ENCODE measurements at regions not wholly inside any gene's neighbourhood (a gene's known extent, or its start where the extent isn't known, plus 50 kb on each side); places are given as distances from the start of the nearest gene placed in this dataset.

DNA sequence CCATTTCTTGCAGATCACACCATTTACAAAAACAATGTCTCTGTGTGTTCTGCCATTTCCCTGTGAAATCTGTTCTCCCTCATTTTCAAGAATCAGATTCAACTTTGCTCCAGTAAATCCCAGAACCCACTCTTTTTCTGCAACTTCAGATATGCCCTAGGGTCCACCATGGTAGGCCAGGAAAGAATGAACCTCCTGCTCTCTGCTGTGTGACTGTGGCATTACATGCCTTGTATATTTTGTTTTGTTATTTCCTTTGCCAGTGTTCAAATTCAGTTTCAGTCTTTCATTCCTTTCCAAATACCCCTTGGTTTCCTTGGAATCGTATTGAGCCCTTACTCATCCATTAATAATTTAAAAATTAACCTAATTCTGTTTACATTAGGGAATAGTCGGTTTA is 290.2 kb upstream of the VCX start:
- no peak for TF ChIP-seq SPI1 (IDR thresholded peaks at IDR 0.05; ENCODE audit: borderline replicate concordance, low read depth)
- TF ChIP-seq, protein P1, sequence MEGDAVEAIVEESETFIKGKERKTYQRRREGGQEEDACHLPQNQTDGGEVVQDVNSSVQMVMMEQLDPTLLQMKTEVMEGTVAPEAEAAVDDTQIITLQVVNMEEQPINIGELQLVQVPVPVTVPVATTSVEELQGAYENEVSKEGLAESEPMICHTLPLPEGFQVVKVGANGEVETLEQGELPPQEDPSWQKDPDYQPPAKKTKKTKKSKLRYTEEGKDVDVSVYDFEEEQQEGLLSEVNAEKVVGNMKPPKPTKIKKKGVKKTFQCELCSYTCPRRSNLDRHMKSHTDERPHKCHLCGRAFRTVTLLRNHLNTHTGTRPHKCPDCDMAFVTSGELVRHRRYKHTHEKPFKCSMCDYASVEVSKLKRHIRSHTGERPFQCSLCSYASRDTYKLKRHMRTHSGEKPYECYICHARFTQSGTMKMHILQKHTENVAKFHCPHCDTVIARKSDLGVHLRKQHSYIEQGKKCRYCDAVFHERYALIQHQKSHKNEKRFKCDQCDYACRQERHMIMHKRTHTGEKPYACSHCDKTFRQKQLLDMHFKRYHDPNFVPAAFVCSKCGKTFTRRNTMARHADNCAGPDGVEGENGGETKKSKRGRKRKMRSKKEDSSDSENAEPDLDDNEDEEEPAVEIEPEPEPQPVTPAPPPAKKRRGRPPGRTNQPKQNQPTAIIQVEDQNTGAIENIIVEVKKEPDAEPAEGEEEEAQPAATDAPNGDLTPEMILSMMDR (IDR thresholded peaks at IDR 0.05; ENCODE audit: insufficient read depth, low read length): no peak
- TF ChIP-seq GABPA (IDR thresholded peaks at IDR 0.05; ENCODE audit: low read depth): no peak
- no peak for TF ChIP-seq POLR2AphosphoS5 (IDR thresholded peaks at IDR 0.05; ENCODE audit: low read depth)
- TF ChIP-seq, protein P2, sequence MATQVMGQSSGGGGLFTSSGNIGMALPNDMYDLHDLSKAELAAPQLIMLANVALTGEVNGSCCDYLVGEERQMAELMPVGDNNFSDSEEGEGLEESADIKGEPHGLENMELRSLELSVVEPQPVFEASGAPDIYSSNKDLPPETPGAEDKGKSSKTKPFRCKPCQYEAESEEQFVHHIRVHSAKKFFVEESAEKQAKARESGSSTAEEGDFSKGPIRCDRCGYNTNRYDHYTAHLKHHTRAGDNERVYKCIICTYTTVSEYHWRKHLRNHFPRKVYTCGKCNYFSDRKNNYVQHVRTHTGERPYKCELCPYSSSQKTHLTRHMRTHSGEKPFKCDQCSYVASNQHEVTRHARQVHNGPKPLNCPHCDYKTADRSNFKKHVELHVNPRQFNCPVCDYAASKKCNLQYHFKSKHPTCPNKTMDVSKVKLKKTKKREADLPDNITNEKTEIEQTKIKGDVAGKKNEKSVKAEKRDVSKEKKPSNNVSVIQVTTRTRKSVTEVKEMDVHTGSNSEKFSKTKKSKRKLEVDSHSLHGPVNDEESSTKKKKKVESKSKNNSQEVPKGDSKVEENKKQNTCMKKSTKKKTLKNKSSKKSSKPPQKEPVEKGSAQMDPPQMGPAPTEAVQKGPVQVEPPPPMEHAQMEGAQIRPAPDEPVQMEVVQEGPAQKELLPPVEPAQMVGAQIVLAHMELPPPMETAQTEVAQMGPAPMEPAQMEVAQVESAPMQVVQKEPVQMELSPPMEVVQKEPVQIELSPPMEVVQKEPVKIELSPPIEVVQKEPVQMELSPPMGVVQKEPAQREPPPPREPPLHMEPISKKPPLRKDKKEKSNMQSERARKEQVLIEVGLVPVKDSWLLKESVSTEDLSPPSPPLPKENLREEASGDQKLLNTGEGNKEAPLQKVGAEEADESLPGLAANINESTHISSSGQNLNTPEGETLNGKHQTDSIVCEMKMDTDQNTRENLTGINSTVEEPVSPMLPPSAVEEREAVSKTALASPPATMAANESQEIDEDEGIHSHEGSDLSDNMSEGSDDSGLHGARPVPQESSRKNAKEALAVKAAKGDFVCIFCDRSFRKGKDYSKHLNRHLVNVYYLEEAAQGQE (IDR thresholded peaks at IDR 0.05; ENCODE audit: insufficient replicate concordance, low read depth): no peak
- Histone ChIP-seq H3K4me3 (replicated peaks; ENCODE audit: insufficient read depth, low read length) (no peak overlapping the region), H3K27ac (replicated peaks) (no peak overlapping the region), H3K27me3 (ENCODE audit: insufficient read depth, poor library complexity, severe bottlenecking) (no peaks in the 10 kb centered on the region)
- DNase-seq (ENCODE audit: low read depth in 1 of 2, low spot score in 1 of 2): no peak

GRCh38 chrX:7546551-7547080 is 296.4 kb upstream of the VCX start:
- Histone ChIP-seq H3K4me3 (replicated peaks; ENCODE audit: insufficient read depth, low read length) (no peak overlapping the region), H3K27me3 (ENCODE audit: insufficient read depth, poor library complexity, severe bottlenecking) (no peaks in the 10 kb centered on the region), H3K27ac (replicated peaks) (no peak overlapping the region)
- no peak for TF ChIP-seq GABPA (IDR thresholded peaks at IDR 0.05; ENCODE audit: low read depth)
- DNase-seq (ENCODE audit: low read depth in 1 of 2, low spot score in 1 of 2): no peak

DNA sequence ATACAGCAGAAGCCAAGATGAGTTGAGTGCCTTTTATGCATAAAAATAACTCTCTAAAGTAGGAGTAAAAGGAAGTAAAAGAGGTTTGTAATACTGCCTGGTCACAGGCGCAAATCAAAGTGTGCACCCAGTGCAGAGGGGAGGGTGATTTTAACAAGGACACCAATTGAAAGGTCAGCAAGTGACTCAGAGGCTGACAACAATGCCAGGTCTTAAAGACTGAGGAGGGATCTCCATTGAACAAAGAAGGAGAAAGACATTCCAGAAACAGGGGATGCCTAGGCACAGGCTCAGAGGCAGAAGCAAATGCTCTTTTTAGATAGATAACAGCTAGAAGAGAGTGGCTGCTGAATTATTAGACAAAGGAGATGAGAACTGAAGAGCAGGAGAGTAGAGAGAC is 297.4 kb upstream of the VCX start:
- Histone ChIP-seq H3K4me3 (replicated peaks; ENCODE audit: insufficient read depth, low read length) (no peak overlapping the region), H3K27me3 (ENCODE audit: insufficient read depth, poor library complexity, severe bottlenecking) (no peaks in the 10 kb centered on the region), H3K27ac (replicated peaks) (no peak overlapping the region)
- TF ChIP-seq GABPA (IDR thresholded peaks at IDR 0.05; ENCODE audit: low read depth) (no peak), POLR2AphosphoS5 (IDR thresholded peaks at IDR 0.05; ENCODE audit: low read depth) (no peak)
- TF ChIP-seq, protein P2 (IDR thresholded peaks at IDR 0.05; ENCODE audit: insufficient replicate concordance, low read depth): no peak
- DNase-seq (ENCODE audit: low read depth in 1 of 2, low spot score in 1 of 2): no peak

GRCh38 chrX:7542587-7543380 is 300.2 kb upstream of the VCX start:
- H3K27me3 ChIP-seq (ENCODE audit: insufficient read depth, poor library complexity, severe bottlenecking): no peaks in the 10 kb centered on the region
- no peak for DNase-seq (ENCODE audit: low read depth in 1 of 2, low spot score in 1 of 2)
- H3K4me3 ChIP-seq (replicated peaks; ENCODE audit: insufficient read depth, low read length): no peak overlapping the region
- H3K27ac ChIP-seq (replicated peaks): no peak overlapping the region
- TF ChIP-seq, protein P2 (IDR thresholded peaks at IDR 0.05; ENCODE audit: insufficient replicate concordance, low read depth): no peak
- TF ChIP-seq, protein P1 (IDR thresholded peaks at IDR 0.05; ENCODE audit: insufficient read depth, low read length): no peak
- no peak for TF ChIP-seq GABPA (IDR thresholded peaks at IDR 0.05; ENCODE audit: low read depth)
- TF ChIP-seq SPI1 (IDR thresholded peaks at IDR 0.05; ENCODE audit: borderline replicate concordance, low read depth): no peak
- no peak for TF ChIP-seq POLR2AphosphoS5 (IDR thresholded peaks at IDR 0.05; ENCODE audit: low read depth)
